ENCODE measurements at regions not wholly inside any gene's neighbourhood (a gene's known extent, or its start where the extent isn't known, plus 50 kb on each side); places are given as distances from the start of the nearest gene placed in this dataset.

GRCh38 chr17:73991260-73991659 lies 212.2 kb upstream of the RPL38 start:
- no peak for DNase-seq

- DNase-seq = no peak
Observed at GRCh38 chr17:73994946-73995345, 208.5 kb upstream of the RPL38 start.

- no peak for DNase-seq
Observed at GRCh38 chr17:73997059-73997458, 206.4 kb upstream of the RPL38 start.

- no peak for DNase-seq
Observed at GRCh38 chr17:73998249-73998648, 205.2 kb upstream of the RPL38 start.

GRCh38 chr17:73998653-73999645 lies 204.5 kb upstream of the RPL38 start:
- DNase-seq = peak; percentile 70 to 76

GRCh38 chr17:74001145-74001544 lies 202.3 kb upstream of the RPL38 start:
- DNase-seq = no peak

- DNase-seq = no peak
Observed at GRCh38 chr17:74002241-74002640, 201.2 kb upstream of the RPL38 start.

GRCh38 chr17:74004056-74004455 lies 199.4 kb upstream of the RPL38 start:
- no peak for DNase-seq

GRCh38 chr17:74005790-74006189 lies 197.7 kb upstream of the RPL38 start:
- no peak for DNase-seq

GRCh38 chr17:74006371-74006770 lies 197.1 kb upstream of the RPL38 start:
- no peak for DNase-seq

- DNase-seq = peak; percentile 29 to 46
Observed at GRCh38 chr17:74008196-74008595, 195.3 kb upstream of the RPL38 start.

GRCh38 chr17:74009056-74009625 lies 194.3 kb upstream of the RPL38 start:
- DNase-seq = no peak

- no peak for DNase-seq
Observed at GRCh38 chr17:74010903-74011302, 192.6 kb upstream of the RPL38 start.

- DNase-seq = no peak
Observed at GRCh38 chr17:74011966-74012365, 191.5 kb upstream of the RPL38 start.

- DNase-seq = peak; percentile 5 to 26
Observed at GRCh38 chr17:74012465-74012864, 191.0 kb upstream of the RPL38 start.

GRCh38 chr17:74015316-74015715 lies 188.2 kb upstream of the RPL38 start:
- no peak for DNase-seq

- no peak for DNase-seq
Observed at GRCh38 chr17:74015990-74016389, 187.5 kb upstream of the RPL38 start.

- no peak for DNase-seq
Observed at GRCh38 chr17:74016461-74016860, 187.0 kb upstream of the RPL38 start.

- no peak for DNase-seq
Observed at GRCh38 chr17:74017466-74017865, 186.0 kb upstream of the RPL38 start.

GRCh38 chr17:74018115-74018514 lies 185.4 kb upstream of the RPL38 start:
- no peak for DNase-seq

GRCh38 chr17:74019271-74019670 lies 184.2 kb upstream of the RPL38 start:
- no peak for DNase-seq

GRCh38 chr17:74019860-74020259 lies 183.6 kb upstream of the RPL38 start:
- no peak for DNase-seq

GRCh38 chr17:74020522-74020921 lies 183.0 kb upstream of the RPL38 start:
- no peak for DNase-seq

- DNase-seq = no peak
Observed at GRCh38 chr17:74024871-74025531, 178.5 kb upstream of the RPL38 start.
